Hematopoietic multipotent progenitor cell (in vitro differentiated cells): ENCODE measurements at regions not wholly inside any gene's neighbourhood (a gene's known extent, or its start where the extent isn't known, plus 50 kb on each side); places are given as distances from the start of the nearest gene placed in this dataset.
"Not testable (repeated sequence)": the region's sequence is repeated elsewhere in the genome, so short reads cannot be mapped to it uniquely, and the experiment has no call there.

ENCODE experiments used
- DNase-seq, 3 donors: peaks; one replicate each; pipeline ENCODE4 v3.0.0-alpha.2; 2011 to 2015; ENCODE audit warnings: low read depth in 2 of 3, low spot score in 2 of 3

DNA sequence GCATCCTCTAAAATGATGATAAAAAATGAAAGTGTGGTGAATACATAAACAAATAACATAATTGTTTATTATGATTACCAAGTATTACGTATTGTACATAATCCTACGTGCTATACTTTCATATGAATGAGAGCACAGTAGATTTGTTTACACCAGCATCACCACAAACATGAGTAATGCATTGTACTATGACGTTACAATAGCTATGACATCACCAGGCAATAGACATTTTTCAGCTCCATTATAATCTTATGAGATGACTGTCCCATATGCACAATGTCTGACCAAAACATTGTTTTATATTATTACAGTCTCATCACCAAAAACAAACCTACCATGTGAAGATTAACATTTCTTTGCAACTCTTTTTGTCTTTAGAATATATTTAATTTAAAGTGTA is 225.7 kb upstream of the TENT5A start:
- no peak for DNase-seq

DNA sequence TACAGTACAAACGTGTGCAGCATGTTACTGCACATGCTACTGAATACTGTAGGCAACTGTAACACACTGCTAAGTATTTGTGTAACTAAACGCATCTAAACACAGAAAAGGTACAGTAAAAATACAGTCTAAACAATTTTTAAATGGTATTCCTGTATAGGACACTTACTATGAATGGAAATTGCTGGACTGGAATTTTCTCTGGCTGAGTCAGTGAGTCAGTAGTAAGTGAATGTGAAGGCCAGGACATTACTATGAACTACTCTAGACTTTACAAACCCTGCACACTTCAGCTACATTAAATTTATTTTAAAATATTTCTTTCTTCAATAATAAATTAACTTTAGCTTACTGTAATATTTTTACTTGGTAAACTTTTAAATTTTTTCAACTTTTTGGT is 225.0 kb upstream of the TENT5A start:
- no peak for DNase-seq

DNA sequence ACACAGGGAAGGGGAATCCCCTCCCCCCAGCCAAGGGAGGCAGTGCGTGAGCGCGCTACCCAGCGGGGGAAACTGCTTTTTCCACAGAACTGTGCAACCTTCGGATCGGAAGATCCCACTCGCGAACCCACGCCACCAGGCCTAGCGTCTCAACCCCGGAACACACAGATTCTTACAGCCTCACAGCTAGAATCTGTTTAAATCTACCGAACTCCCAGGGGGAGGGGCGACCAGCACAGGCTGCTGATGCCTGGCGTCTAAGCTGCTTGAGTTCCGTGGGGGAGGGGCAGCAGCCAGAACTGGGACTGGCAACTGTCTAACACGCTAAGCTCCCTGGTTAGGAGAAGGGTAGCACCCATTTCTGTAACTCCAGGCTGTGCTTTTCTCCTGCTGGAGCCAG is 217.3 kb upstream of the TENT5A start:
- no peak for DNase-seq

GRCh38 chr6:81969011-81969410 is 216.5 kb upstream of the TENT5A start:
- DNase-seq, result no peak

- no peak for DNase-seq
These were observed 214.5 kb upstream of the TENT5A start for GRCh38 chr6:81966968-81967367.

DNA sequence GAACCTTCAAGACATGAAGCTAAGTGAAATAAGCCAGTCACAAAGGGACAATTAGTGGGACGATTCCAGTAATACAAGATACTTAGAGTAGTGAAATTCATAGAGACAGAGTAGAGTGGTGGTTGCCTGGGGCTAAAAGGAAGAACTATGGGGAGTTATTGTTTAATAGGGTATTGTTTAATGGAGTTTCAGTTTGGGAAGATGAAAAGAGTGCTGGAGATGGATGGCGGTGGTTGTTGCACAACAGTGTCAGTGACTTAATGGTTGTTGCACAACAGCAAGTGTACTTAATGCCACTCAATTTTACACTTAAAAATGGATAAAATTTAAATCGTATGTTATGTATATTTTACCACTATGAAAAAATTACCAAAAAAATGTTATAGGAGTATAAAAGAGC is 209.7 kb upstream of the TENT5A start:
- no peak for DNase-seq

GRCh38 chr6:81950877-81951276 is 198.4 kb upstream of the TENT5A start:
- peak in 1 of 3 donors; percentile 12 for DNase-seq

DNA sequence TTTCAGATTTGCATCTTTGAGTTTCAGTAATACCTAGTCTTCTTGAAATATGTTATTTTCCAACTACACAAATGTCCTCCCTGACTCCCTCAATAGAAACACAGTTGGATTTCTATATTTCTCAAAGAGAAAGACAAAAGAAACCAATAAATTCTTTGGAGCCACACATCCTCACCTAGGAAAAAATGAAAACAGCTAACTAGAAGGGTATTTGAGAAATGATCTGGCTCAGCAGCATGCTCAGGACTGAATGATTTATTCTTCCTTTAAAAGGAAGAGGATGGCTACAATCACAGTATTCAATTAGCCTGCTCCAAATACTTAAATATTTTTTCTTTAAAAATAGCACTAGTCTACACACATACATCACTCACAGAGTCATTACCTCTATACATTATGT is 196.4 kb upstream of the TENT5A start:
- no peak for DNase-seq

GRCh38 chr6:81948196-81948595 is 195.7 kb upstream of the TENT5A start:
- not testable (repeated sequence) for DNase-seq

DNA sequence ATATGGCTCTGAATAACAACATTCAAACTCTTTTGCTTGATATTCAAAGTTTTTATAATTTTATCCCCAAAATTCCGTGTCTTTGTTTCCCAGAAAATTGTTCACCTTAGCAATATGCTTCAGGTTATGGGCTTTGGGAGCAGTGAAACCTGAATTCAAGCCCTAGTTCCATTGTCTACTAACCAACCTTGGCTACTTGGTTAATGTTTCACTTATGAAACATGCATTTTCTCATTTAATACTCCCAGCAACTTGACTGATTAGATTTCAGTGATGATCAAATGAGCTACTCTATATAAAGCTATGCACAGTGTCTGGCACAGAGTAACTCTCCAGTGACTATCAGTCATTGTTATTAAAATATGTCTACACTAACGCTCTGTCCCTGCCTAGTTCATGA is 192.2 kb upstream of the TENT5A start:
- DNase-seq, result no peak

GRCh38 chr6:81942842-81943241 is 190.4 kb upstream of the TENT5A start:
- not testable (repeated sequence) for DNase-seq

DNA sequence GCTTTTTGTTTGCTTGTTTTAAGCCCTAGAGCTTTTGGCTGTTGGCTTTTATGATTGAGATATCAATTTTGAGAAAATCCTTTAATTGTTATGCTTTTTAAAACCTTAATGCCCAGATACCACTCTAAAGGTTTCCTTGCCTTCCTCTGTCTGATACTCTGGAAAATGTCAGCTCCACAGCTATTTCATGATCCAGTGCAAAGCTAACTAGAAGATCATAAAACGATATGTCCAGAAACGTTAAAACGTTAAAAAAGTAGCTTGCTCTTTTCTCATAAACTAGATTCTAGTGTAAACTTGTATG is 189.5 kb upstream of the TENT5A start:
- DNase-seq, result no peak

GRCh38 chr6:81940451-81940985 is 188.0 kb upstream of the TENT5A start:
- no peak for DNase-seq

GRCh38 chr6:81939766-81940165 is 187.3 kb upstream of the TENT5A start:
- DNase-seq, result no peak

DNA sequence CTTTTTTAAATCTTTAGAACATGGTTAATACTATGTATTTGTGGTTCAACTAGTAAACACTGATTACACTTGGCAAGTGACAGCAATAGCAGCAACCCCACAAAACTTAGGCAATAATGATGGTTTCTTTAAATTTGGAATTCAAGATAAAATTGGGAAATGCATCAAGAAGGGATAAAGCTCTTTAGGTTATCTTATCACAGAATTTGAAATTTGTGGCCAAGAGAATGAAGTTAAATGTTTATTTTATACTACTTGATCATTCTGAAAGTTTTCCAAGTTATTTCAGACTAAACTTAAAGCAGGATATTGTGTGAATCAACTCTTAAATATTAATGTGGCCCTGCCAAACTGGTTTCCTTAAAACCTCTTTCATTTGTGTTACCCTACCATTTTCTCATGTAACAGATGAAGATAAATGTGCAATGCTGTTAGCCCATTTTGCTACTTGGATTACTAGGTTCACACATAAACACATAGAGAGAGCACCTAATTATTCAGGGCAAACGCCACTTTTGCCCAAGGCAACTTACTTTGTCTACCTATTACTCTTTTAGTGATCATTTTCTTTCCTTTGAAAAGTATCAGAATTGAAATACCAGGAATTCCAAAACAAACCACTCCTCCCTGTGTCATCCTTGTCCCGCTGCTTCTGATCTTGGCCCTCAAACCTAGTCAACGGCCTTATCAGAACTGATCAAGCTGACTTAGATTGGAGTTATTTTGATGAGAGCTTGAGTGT is 186.7 kb upstream of the TENT5A start:
- DNase-seq, result no peak

DNA sequence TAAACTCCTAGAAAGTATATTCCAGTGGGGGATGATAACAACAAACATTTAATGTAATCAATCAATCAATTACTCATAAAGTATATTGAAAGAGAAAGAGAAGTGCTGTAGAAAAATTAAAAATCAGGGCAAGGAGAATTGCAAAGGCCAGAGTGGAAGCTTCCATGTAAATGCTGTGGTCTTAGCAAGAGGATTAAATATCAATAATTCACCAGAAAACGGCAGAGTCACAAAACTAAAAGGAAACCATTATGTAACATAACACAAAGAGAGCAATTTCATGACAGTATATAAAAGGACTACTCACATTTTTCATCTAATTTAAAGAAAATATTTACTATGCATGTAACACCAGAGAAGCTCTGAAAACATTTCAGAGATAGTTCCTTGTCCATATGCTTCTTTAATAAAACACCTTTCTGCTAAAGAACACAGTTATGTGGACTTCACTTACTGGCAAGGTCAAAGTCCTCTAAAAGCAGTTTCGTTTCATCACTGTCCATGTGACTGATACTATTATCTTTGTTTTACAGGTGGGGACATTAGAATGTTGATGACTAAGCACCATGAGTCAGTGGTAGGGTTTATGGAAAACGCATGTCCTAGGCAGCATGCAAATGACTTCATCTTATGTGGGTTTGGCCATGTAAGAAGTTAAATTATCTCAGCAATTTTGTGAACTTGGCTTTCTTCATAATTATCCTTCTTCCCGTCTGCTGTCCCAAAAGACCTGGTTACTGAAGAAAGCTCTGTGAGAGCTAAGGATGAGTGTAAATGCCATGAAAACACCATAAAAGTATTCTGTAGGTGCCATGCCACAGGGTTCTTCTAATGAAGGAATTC is 185.8 kb upstream of the TENT5A start:
- peak in 2 of 3 donors; percentile 35 to 46 for DNase-seq

GRCh38 chr6:81937296-81937937 is 184.9 kb upstream of the TENT5A start:
- DNase-seq, result no peak

DNA sequence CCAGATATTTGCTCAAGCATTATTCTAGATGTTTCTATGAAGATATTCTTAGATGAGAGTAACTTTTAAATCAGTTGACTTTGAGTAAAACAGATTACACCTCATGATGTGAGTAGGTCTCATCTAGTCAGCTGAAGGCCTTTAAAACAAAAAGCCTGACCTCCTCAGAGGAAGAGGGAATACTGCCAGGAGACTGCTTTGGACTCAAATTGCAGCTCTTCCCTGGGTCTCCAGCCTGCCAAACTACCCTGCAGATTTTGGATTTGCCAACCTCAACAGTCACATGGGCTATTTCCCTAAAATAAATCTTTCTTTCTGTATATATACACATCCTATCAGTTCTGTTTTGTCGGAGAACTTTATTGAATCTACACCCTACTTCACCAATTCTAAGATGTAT is 182.5 kb upstream of the TENT5A start:
- no peak for DNase-seq

DNA sequence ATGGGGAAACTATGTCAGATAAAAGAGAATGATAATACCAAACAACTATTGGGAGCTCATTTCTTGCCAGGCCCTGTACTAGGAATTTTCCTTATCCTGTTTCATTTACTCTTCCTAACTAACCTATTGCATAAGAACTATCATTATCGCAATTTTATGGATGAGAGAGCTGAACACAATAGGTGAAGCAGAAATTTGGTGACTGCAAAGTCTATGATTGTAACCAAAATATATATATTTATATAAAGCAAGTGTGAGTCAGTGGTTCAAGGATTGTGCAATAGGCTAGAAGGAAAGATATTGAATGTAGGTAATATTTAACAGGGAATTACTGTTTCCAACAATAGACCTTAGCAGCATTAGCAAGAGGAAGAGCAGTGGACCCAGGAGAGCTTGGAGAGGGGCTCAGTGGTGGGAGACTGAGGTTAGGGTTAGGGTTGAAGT is 181.1 kb upstream of the TENT5A start:
- no peak for DNase-seq

DNA sequence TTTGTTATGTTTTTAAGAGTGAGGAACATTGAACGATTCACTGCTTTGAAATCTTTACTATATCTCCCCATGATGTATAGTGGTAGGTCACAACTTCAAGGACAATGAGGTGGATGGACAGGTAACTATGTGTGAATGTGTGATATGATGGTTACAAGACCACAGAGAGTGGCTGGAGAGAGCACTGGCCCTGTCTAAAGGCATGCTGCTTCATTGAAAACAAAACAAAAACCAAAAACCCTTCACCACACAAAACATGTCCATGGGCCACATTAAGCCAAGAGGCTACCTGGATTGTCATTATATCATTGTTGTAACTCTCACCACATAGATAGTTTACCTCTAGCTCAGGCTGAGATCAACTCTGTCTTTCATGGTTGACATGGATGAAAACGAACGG is 180.6 kb upstream of the TENT5A start:
- DNase-seq, result no peak

- DNase-seq, result not testable (repeated sequence)
These were observed 180.0 kb upstream of the TENT5A start for GRCh38 chr6:81932448-81932847.
